Natural killer cell (primary cell): ENCODE measurements at regions not wholly inside any gene's neighbourhood (a gene's known extent, or its start where the extent isn't known, plus 50 kb on each side); places are given as distances from the start of the nearest gene placed in this dataset.

Source experiments
- ATAC-seq, 3 donors: fragments of 150-1000 bp in 2 of 3; fragments of 200-7000 bp in 1 of 3; cut with Tn5 transposase; 1 replicate in 1 of 3; 2 replicates in 2 of 3; pipeline ENCODE4 v1.10.0; 2021; ENCODE audit warnings: mild to moderate bottlenecking in 2 of 3, moderate library complexity in 2 of 3
- DNase-seq, 2 donors: peaks; one replicate each; pipeline versions ENCODE4 v3.0.0 to v3.0.0-alpha.2; 2013 to 2021; ENCODE audit warnings: mixed read lengths in 1 of 2
- H3K27ac ChIP-seq: one replicate; pipeline ENCODE4 v1.5.1; 2013; ENCODE audit warnings: mild to moderate bottlenecking, low read length
- H3K27me3 ChIP-seq: one replicate; pipeline ENCODE4 v1.6.1; 2013; ENCODE audit warnings: low read length; ENCODE audit not compliant: control insufficient read depth, insufficient read depth
- H3K36me3 ChIP-seq: one replicate; pipeline ENCODE4 v1.6.1; 2013; ENCODE audit warnings: low read length; ENCODE audit not compliant: control insufficient read depth, insufficient read depth
- H3K4me1 ChIP-seq: one replicate; pipeline ENCODE4 v1.6.1; 2013; ENCODE audit warnings: low read length; ENCODE audit not compliant: control insufficient read depth, insufficient read depth
- H3K4me3 ChIP-seq: one replicate; pipeline ENCODE4 v1.5.1; 2013; ENCODE audit warnings: low read length
- H3K9me3 ChIP-seq: one replicate; pipeline ENCODE4 v1.6.1; 2013; ENCODE audit warnings: low read length; ENCODE audit not compliant: control insufficient read depth, insufficient read depth
- H3K27ac Mint-ChIP-seq, 2 donors: one replicate each; pipeline ENCODE4 v1.8.0; 2022; ENCODE audit warnings: mild to moderate bottlenecking in 2 of 2, mixed read lengths in 2 of 2, moderate library complexity in 1 of 2
- H3K27me3 Mint-ChIP-seq, 2 donors: one replicate each; pipeline ENCODE4 v1.8.0; 2022; ENCODE audit warnings: low read depth in 2 of 2, mixed read lengths in 2 of 2
- H3K36me3 Mint-ChIP-seq: one replicate; pipeline ENCODE4 v1.8.0; 2022; ENCODE audit warnings: mixed read lengths
- H3K4me1 Mint-ChIP-seq, 2 donors: one replicate each; pipeline ENCODE4 v1.8.0; 2022; ENCODE audit warnings: mixed read lengths in 2 of 2
- H3K4me3 Mint-ChIP-seq: one replicate; pipeline ENCODE4 v1.8.0; 2022; ENCODE audit warnings: mild to moderate bottlenecking, moderate library complexity, mixed read lengths
- H3K9me3 Mint-ChIP-seq, 2 donors: one replicate each; pipeline ENCODE4 v1.8.0; 2022; ENCODE audit warnings: mixed read lengths in 2 of 2
- CTCF ChIP-seq: fragments of 200-600 bp; IDR thresholded peaks from one replicate; pipeline ENCODE4 v1.8.0; 2022; ENCODE audit warnings: antibody characterized with exemption
- whole genome bisulfite sequencing: methylation state at CpG from one replicate; pipeline ENCODE4 v1.1.7; 2013; ENCODE audit warnings: missing lambda C conversion rate; ENCODE audit not compliant: insufficient coverage; 5-methylcytosine and 5-hydroxymethylcytosine counted together
- intact Hi-C: fragments of 100-400 bp; cut with micrococcal nuclease; formaldehyde crosslinking; loops from one replicate; pipeline ENCODE4 v1.14.2; 2022

GRCh38 chr4:19806865-19807264, 444.8 kb upstream of the SLIT2 start:
- DNase-seq (no peak), ATAC-seq (no peak)
- Mint-ChIP-seq H3K4me3 (no peak overlapping the region), H3K27me3 (no peaks in the 10 kb centered on the region), H3K9me3 (peaks cover 10 to 12% of the 10 kb centered on the region in 2 donors), H3K36me3 (peaks cover 5% of the 10 kb centered on the region), H3K4me1 (no peaks in the 10 kb centered on the region), H3K27ac (no peak overlapping the region)
- Histone ChIP-seq H3K4me3 (no peak overlapping the region), H3K27ac (no peak overlapping the region), H3K36me3 (no peaks in the 10 kb centered on the region), H3K4me1 (no peaks in the 10 kb centered on the region), H3K9me3 (no peaks in the 10 kb centered on the region), H3K27me3 (no peaks in the 10 kb centered on the region)
- WGBS, result 11% methylated on average over 1 of the region's 1 CpG
- intact Hi-C loops, result no loop called here
- TF ChIP-seq CTCF, result no peak

- no peak for DNase-seq
- no peak overlapping the region for H3K4me3 Mint-ChIP-seq
- no peaks in the 10 kb centered on the region for H3K4me1 ChIP-seq
- no peaks in the 10 kb centered on the region for H3K4me1 Mint-ChIP-seq
- H3K4me3 ChIP-seq, result no peak overlapping the region
- TF ChIP-seq CTCF, result no peak
- 84% methylated on average over 2 of the region's 2 CpGs for WGBS
- H3K36me3 Mint-ChIP-seq, result peaks cover 5% of the 10 kb centered on the region
- no peaks in the 10 kb centered on the region for H3K9me3 ChIP-seq
- intact Hi-C loops, result no loop called here
- H3K36me3 ChIP-seq, result no peaks in the 10 kb centered on the region
- no peak overlapping the region for H3K27ac Mint-ChIP-seq
- H3K27me3 Mint-ChIP-seq, result no peaks in the 10 kb centered on the region
- no peak for ATAC-seq
- H3K27me3 ChIP-seq, result no peaks in the 10 kb centered on the region
- peaks cover 16 to 17% of the 10 kb centered on the region in 2 donors for H3K9me3 Mint-ChIP-seq
- H3K27ac ChIP-seq, result no peak overlapping the region
These were observed 448.3 kb upstream of the SLIT2 start for GRCh38 chr4:19803406-19803805.

- Histone ChIP-seq H3K36me3 (no peaks in the 10 kb centered on the region), H3K9me3 (peaks cover 5% of the 10 kb centered on the region), H3K4me1 (no peaks in the 10 kb centered on the region), H3K4me3 (no peak overlapping the region), H3K27ac (no peak overlapping the region), H3K27me3 (no peaks in the 10 kb centered on the region)
- Mint-ChIP-seq H3K9me3 (peaks cover 16 to 17% of the 10 kb centered on the region in 2 donors), H3K4me1 (no peaks in the 10 kb centered on the region), H3K27ac (no peak overlapping the region), H3K27me3 (no peaks in the 10 kb centered on the region), H3K36me3 (peaks cover 11% of the 10 kb centered on the region), H3K4me3 (no peak overlapping the region)
- intact Hi-C loops, result no loop called here
- ATAC-seq, result no peak
- TF ChIP-seq CTCF, result no peak
- DNase-seq, result no peak
These were observed 457.9 kb upstream of the SLIT2 start for GRCh38 chr4:19793831-19794230.

GRCh38 chr4:19791422-19792123, 460.1 kb upstream of the SLIT2 start:
- Mint-ChIP-seq H3K4me1 (no peaks in the 10 kb centered on the region), H3K4me3 (no peak overlapping the region), H3K27me3 (no peaks in the 10 kb centered on the region), H3K27ac (no peak overlapping the region), H3K9me3 (peaks cover 10 to 13% of the 10 kb centered on the region in 2 donors), H3K36me3 (peaks cover 11% of the 10 kb centered on the region)
- Histone ChIP-seq H3K4me1 (no peaks in the 10 kb centered on the region), H3K27ac (no peak overlapping the region), H3K4me3 (no peak overlapping the region), H3K27me3 (no peaks in the 10 kb centered on the region), H3K36me3 (no peaks in the 10 kb centered on the region), H3K9me3 (no peaks in the 10 kb centered on the region)
- WGBS, result 67% methylated on average over 4 of the region's 5 CpGs
- no peak for DNase-seq
- TF ChIP-seq CTCF, result no peak
- intact Hi-C loops, result no loop called here
- ATAC-seq, result no peak
